Endothelial cell of umbilical vein (primary cell): ENCODE measurements at regions not wholly inside any gene's neighbourhood (a gene's known extent, or its start where the extent isn't known, plus 50 kb on each side); places are given as distances from the start of the nearest gene placed in this dataset.

ENCODE experiments used
- BruUV-seq: library from RNA; stranded (reverse); fragments of 400-500 nt; replicated peaks from 2 replicates; lab custom pipeline; 2021; lab: Mats Ljungman, UMichigan
- CTCF ChIA-PET: fragments of 300-600, 350-600 bp; sonication (Branson Sonifier 250); formaldehyde crosslinking; loops from one replicate; lab custom pipeline; 2021; ENCODE audit warnings: antibody characterized with exemption, inconsistent platforms; lab: Charles Lee
- POLR2A ChIA-PET: fragments of 300-600, 350-600 bp; sonication (Branson Sonifier 250); formaldehyde crosslinking; loops from one replicate; lab custom pipeline; 2021; ENCODE audit warnings: antibody characterized with exemption, inconsistent platforms; lab: Charles Lee
- DNase-seq: peaks from one replicate; pipeline ENCODE4 v3.0.0-alpha.2; 2011; ENCODE audit warnings: low read depth, low spot score
- FAIRE-seq: peaks from 2 replicates; lab custom pipeline; 2011; peaks lifted over from hg19 to GRCh38; lab: Jason Lieb, UNC
- H2AFZ ChIP-seq: 2 replicates; pipeline ENCODE4 v1.6.0; 2012; ENCODE audit warnings: low read depth, low read length, control low read depth, inconsistent platforms
- H3K27ac ChIP-seq: 2 replicates; pipeline ENCODE4 v1.5.1; 2011; ENCODE audit warnings: low read depth, mild to moderate bottlenecking, control low read depth, low read length, moderate library complexity; ENCODE audit not compliant: insufficient read depth
- H3K27me3 ChIP-seq, 2 experiments: 2 replicates each; pipeline versions ENCODE4 v1.6.0 to v1.6.1; 2011; ENCODE audit warnings: low read length in 2 of 2, mixed read lengths in 1 of 2; ENCODE audit not compliant: control insufficient read depth in 2 of 2, insufficient read depth in 2 of 2
- H3K36me3 ChIP-seq, 2 experiments: 2 replicates in 1 of 2; 3 replicates in 1 of 2; pipeline ENCODE4 v1.5.1; 2011; ENCODE audit warnings: low read length in 2 of 2, mild to moderate bottlenecking in 1 of 2, moderate library complexity in 1 of 2; ENCODE audit not compliant: control insufficient read depth in 2 of 2, insufficient read depth in 2 of 2; ENCODE audit errors: extremely low read depth in 1 of 2
- H3K4me1 ChIP-seq: 3 replicates; pipeline ENCODE4 v1.5.1; 2011; ENCODE audit warnings: mild to moderate bottlenecking, low read length; ENCODE audit not compliant: control insufficient read depth, insufficient read depth; ENCODE audit errors: extremely low read depth
- H3K4me2 ChIP-seq: 2 replicates; pipeline ENCODE4 v1.6.1; 2011; ENCODE audit warnings: low read length, control low read depth, mixed read lengths; ENCODE audit not compliant: insufficient read depth
- H3K4me3 ChIP-seq, 3 experiments: fragments of 200-600 bp in 1 of 3; sonication (generic), shearing (Covaris generic) in 1 of 3; replicated peaks in 1 of 3; 2 replicates each; pipeline ENCODE4 v1.5.1; 2011 to 2016; ENCODE audit warnings: control low read depth in 3 of 3, low read length in 3 of 3, mild to moderate bottlenecking in 2 of 3, inconsistent platforms in 1 of 3, low read depth in 1 of 3, moderate library complexity in 1 of 3; ENCODE audit not compliant: insufficient read depth in 1 of 3
- H3K79me2 ChIP-seq: 2 replicates; pipeline ENCODE4 v1.6.0; 2012; ENCODE audit warnings: low read length, inconsistent platforms; ENCODE audit not compliant: control insufficient read depth, insufficient read depth
- H3K9ac ChIP-seq: replicated peaks from 2 replicates; pipeline ENCODE3; 2011; ENCODE audit warnings: low read length, control low read depth; ENCODE audit not compliant: insufficient read depth; ENCODE audit errors: extremely low read depth
- H3K9me1 ChIP-seq: replicated peaks from 3 replicates; pipeline ENCODE4 v1.6.0; 2011; ENCODE audit warnings: mild to moderate bottlenecking, low read length; ENCODE audit not compliant: control insufficient read depth, insufficient read depth; ENCODE audit errors: extremely low read depth
- H3K9me3 ChIP-seq: replicated peaks from 2 replicates; pipeline ENCODE4 v1.5.1; 2012; ENCODE audit warnings: low read length, inconsistent platforms; ENCODE audit not compliant: control insufficient read depth, insufficient read depth
- H4K20me1 ChIP-seq: replicated peaks from 2 replicates; pipeline ENCODE3; 2011; ENCODE audit warnings: mild to moderate bottlenecking, low read length; ENCODE audit not compliant: control insufficient read depth, insufficient read depth; ENCODE audit errors: extremely low read depth
- EZH2 ChIP-seq: IDR thresholded peaks from 2 replicates; pipeline ENCODE4 v1.6.1; 2012; ENCODE audit warnings: borderline replicate concordance, low read depth, mild to moderate bottlenecking, moderate library complexity, low read length, inconsistent platforms; ENCODE audit not compliant: severe bottlenecking
- FOS ChIP-seq: IDR thresholded peaks from 2 replicates; pipeline ENCODE4 v1.6.1; 2011; ENCODE audit warnings: mild to moderate bottlenecking, low read length, moderate library complexity, borderline replicate concordance; ENCODE audit not compliant: insufficient read depth
- GATA2 ChIP-seq: IDR thresholded peaks from 2 replicates; pipeline ENCODE4 v1.7.0; 2011; ENCODE audit warnings: low read depth, mild to moderate bottlenecking, moderate library complexity, mixed read lengths, low read length; ENCODE audit not compliant: insufficient read length, insufficient read depth
- JUN ChIP-seq: IDR thresholded peaks from 2 replicates; pipeline ENCODE4 v1.6.1; 2011; ENCODE audit warnings: borderline replicate concordance, low read depth; ENCODE audit not compliant: insufficient read length, insufficient read depth
- MYC ChIP-seq: IDR thresholded peaks from one replicate; pipeline ENCODE4 v1.6.1; 2011; ENCODE audit warnings: mild to moderate bottlenecking, low read depth, low read length
- POLR2A ChIP-seq: IDR thresholded peaks from 2 replicates; pipeline ENCODE4 v1.6.1; 2012; ENCODE audit warnings: low read depth, mild to moderate bottlenecking, control low read depth, low read length
- POLR2AphosphoS5 ChIP-seq: IDR thresholded peaks from 2 replicates; pipeline ENCODE4 v1.6.1; 2012; ENCODE audit warnings: low read depth, mild to moderate bottlenecking, control low read depth, low read length, moderate library complexity; ENCODE audit not compliant: insufficient read depth
- dilution Hi-C: fragments of 300-500 bp; cut with MboI; formaldehyde crosslinking; loops from one replicate; pipeline ENCODE4 v1.15.0; 2019; ENCODE audit warnings: low sequenced_read_pairs; ENCODE audit not compliant: extremely low pct_ligation_motif_present
- intact Hi-C: fragments of 100-400 bp; cut with micrococcal nuclease; formaldehyde crosslinking; loops from one replicate; pipeline ENCODE4 v1.10.0; 2022
- TF ChIP-seq, protein P1 (sequence below): IDR thresholded peaks from 2 replicates; pipeline ENCODE4 v1.6.1; 2011; ENCODE audit not compliant: insufficient read depth, insufficient read length
- TF ChIP-seq, protein P2 (sequence below), 2 donors: IDR thresholded peaks; 1 replicate in 1 of 2; 2 replicates in 1 of 2; pipeline ENCODE4 v1.5.1; 2011; ENCODE audit warnings: low read length in 2 of 2, mild to moderate bottlenecking in 2 of 2, moderate library complexity in 2 of 2, control low read depth in 1 of 2, inconsistent platforms in 1 of 2, low read depth in 1 of 2; ENCODE audit not compliant: insufficient read depth in 1 of 2; ENCODE audit errors: extremely low read depth in 1 of 2

DNA sequence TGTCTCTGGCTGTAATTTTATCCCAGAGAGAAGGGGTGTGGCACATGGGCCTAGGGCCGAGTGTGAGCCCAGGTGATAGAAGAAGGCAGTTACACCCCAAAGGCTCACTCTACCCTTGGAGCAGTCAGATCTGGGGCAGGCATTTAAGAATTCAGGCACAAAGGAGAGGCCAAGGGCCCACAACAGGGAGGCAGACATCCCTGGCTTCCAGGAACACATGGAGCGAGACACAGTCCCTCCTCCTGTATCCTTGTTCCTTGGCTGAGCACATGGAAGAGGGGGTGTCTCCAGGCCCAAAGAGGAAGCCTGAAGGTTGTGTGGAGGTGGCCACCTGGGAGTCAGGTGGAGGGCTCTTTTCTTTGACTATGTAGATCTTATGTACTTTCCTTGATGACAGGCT, 286.2 kb downstream of the RPS24 start:
- no TSS peak for BruUV-seq
- Histone ChIP-seq H3K9me3 (no peaks in the 10 kb centered on the region), H3K4me3 (no peak overlapping the region), H3K79me2 (no peaks in the 10 kb centered on the region), H3K27me3 (peaks cover 3 to 14% of the 10 kb centered on the region in 2 experiments), H3K9ac (no peak overlapping the region), H2AFZ (no peak overlapping the region), H4K20me1 (no peaks in the 10 kb centered on the region), H3K27ac (no peak overlapping the region), H3K4me1 (no peaks in the 10 kb centered on the region), H3K36me3 (no peaks in the 10 kb centered on the region), H3K4me2 (no peak overlapping the region), H3K9me1 (no peaks in the 10 kb centered on the region)
- DNase-seq (no peak), FAIRE-seq (no peak)
- ChIA-PET CTCF (no interaction called here), POLR2A (no interaction called here)
- intact Hi-C loops, result no loop called here
- dilution Hi-C loops, result no loop called here
- TF ChIP-seq GATA2, result no peak
- no peak for TF ChIP-seq EZH2
- TF ChIP-seq POLR2AphosphoS5, result no peak
- TF ChIP-seq, protein P1, sequence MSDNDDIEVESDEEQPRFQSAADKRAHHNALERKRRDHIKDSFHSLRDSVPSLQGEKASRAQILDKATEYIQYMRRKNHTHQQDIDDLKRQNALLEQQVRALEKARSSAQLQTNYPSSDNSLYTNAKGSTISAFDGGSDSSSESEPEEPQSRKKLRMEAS, result no peak
- TF ChIP-seq JUN, result no peak
- TF ChIP-seq MYC, result no peak
- TF ChIP-seq, protein P2, sequence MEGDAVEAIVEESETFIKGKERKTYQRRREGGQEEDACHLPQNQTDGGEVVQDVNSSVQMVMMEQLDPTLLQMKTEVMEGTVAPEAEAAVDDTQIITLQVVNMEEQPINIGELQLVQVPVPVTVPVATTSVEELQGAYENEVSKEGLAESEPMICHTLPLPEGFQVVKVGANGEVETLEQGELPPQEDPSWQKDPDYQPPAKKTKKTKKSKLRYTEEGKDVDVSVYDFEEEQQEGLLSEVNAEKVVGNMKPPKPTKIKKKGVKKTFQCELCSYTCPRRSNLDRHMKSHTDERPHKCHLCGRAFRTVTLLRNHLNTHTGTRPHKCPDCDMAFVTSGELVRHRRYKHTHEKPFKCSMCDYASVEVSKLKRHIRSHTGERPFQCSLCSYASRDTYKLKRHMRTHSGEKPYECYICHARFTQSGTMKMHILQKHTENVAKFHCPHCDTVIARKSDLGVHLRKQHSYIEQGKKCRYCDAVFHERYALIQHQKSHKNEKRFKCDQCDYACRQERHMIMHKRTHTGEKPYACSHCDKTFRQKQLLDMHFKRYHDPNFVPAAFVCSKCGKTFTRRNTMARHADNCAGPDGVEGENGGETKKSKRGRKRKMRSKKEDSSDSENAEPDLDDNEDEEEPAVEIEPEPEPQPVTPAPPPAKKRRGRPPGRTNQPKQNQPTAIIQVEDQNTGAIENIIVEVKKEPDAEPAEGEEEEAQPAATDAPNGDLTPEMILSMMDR (IDR thresholded peaks at IDR 0.05; ENCODE audit: extremely low read depth in 1 of 2, insufficient read depth in 1 of 2, low read depth in 1 of 2, low read length in 2 of 2), result no peak
- no peak for TF ChIP-seq FOS
- no peak for TF ChIP-seq POLR2A
